ENCODE measurements at regions not wholly inside any gene's neighbourhood (a gene's known extent, or its start where the extent isn't known, plus 50 kb on each side); places are given as distances from the start of the nearest gene placed in this dataset.

GRCh38 chr1:63073309-63074306 is 248.8 kb upstream of the FOXD3 start:
- RAD21 ChIA-PET (ENCODE audit: low non-redundant PET in 1 of 2, low total read pairs in 2 of 2, uncharacterized antibody in 2 of 2, unreplicated experiment in 2 of 2) = no interaction called here
- intact Hi-C loops (cut with micrococcal nuclease) = no loop called here
- no peaks in the 10 kb centered on the region for H3K9me2 ChIP-seq (ENCODE audit: insufficient read depth)
- H3K4me3 ChIP-seq (replicated peaks in 1 of 2; ENCODE audit: low read depth in 1 of 2, low read length in 2 of 2) = no peak overlapping the region
- CTCF ChIA-PET = no interaction called here
- ATAC-seq (no peak), DNase-seq (ENCODE audit: low read depth, low spot score) (no peak)
- no peak overlapping the region for H3K27ac ChIP-seq (ENCODE audit: low read depth, low read length)
- no peak overlapping the region for H3K9ac ChIP-seq (ENCODE audit: low read length)
- no peaks in the 10 kb centered on the region for H3K9me3 ChIP-seq (ENCODE audit: control insufficient read depth in 1 of 2, insufficient read depth in 1 of 2, low read depth in 1 of 2, low read length in 2 of 2)
- POLR2A ChIA-PET = no interaction called here
- peaks cover 34% of the 10 kb centered on the region for H3K27me3 ChIP-seq (ENCODE audit: insufficient read depth, low read length)
- TF ChIP-seq EZH2 (IDR thresholded peaks at IDR 0.05) (no peak), SRF (IDR thresholded peaks at IDR 0.05; ENCODE audit: low read depth) (no peak), RAD21 (IDR thresholded peaks at IDR 0.05; ENCODE audit: low read depth) (no peak), YY1 (IDR thresholded peaks at IDR 0.05; ENCODE audit: extremely low read depth, insufficient replicate concordance, low read depth, low read length) (no peak), FOSL1 (IDR thresholded peaks at IDR 0.05; ENCODE audit: low read depth) (no peak), ELF1 (IDR thresholded peaks at IDR 0.05; ENCODE audit: borderline replicate concordance, low read depth) (no peak), REST (IDR thresholded peaks at IDR 0.05; ENCODE audit: low read depth) (no peak), SIN3A (IDR thresholded peaks at IDR 0.05; ENCODE audit: low read depth) (no peak), EZH2phosphoT487 (IDR thresholded peaks at IDR 0.05; ENCODE audit: borderline replicate concordance) (no peak), SP1 (IDR thresholded peaks at IDR 0.05; ENCODE audit: low read depth) (no peak), CEBPB (IDR thresholded peaks at IDR 0.05; ENCODE audit: low read depth) (no peak), POLR2A (IDR thresholded peaks at IDR 0.05; ENCODE audit: borderline replicate concordance, extremely low read depth, insufficient read depth, insufficient read length) (no peak), ATF3 (IDR thresholded peaks at IDR 0.05) (no peak), CTCF (IDR thresholded peaks at IDR 0.05 in 2 of 3, conservative IDR thresholded peaks at IDR 0.05 in 1 of 3; ENCODE audit: borderline replicate concordance in 1 of 3, insufficient read depth in 1 of 3, low read depth in 2 of 3, low read length in 2 of 3) (no peak), CBX3 (IDR thresholded peaks at IDR 0.05; ENCODE audit: low read depth) (no peak), MAX (IDR thresholded peaks at IDR 0.05) (no peak), TCF7L2 (IDR thresholded peaks at IDR 0.05; ENCODE audit: borderline replicate concordance, extremely low read depth, insufficient read depth, insufficient read length) (no peak)
- no peak overlapping the region for H2AFZ ChIP-seq (ENCODE audit: low read depth, low read length, poor library complexity, severe bottlenecking)
- H3K79me2 ChIP-seq (ENCODE audit: insufficient read depth, low read length) = no peaks in the 10 kb centered on the region
- no TSS peak for BruUV-seq (replicated peaks)
- no peak overlapping the region for H3K4me2 ChIP-seq (ENCODE audit: low read length)
- H3K36me3 ChIP-seq (ENCODE audit: control insufficient read depth in 1 of 2, insufficient read depth in 2 of 2, low read length in 2 of 2) = no peaks in the 10 kb centered on the region
- H3K4me1 ChIP-seq (ENCODE audit: control insufficient read depth in 1 of 2, insufficient read depth in 2 of 2, low read length in 2 of 2) = no peaks in the 10 kb centered on the region
- no peaks in the 10 kb centered on the region for H4K20me1 ChIP-seq (ENCODE audit: insufficient read depth)
